ENCODE measurements at regions not wholly inside any gene's neighbourhood (a gene's known extent, or its start where the extent isn't known, plus 50 kb on each side); places are given as distances from the start of the nearest gene placed in this dataset.

DNA sequence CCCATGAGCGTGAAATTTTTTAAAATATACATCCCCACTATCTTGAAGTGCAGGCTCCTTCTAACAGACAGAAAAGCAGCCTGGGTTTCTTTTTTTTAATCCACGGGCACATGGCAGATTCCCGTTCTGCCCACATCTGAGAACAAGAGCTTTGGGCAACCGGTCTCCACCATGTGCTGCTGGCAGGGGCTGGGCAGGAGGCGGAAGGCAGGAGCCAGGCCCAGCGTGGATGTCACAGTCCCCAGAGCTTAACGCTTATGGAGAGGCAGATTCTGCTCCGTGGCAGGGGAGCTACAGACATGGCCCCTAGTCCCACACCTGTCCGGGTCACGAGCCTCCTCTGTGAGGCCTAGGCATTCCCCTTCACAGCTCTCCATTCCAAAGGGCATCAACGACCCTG lies 503.0 kb upstream of the MYT1L start:
- TF ChIP-seq CREB1 (IDR thresholded peaks at IDR 0.05; ENCODE audit: low read depth) (no peak), ZNF274 (IDR thresholded peaks at IDR 0.05; ENCODE audit: insufficient read depth, insufficient read length) (no peak), CTCF (IDR thresholded peaks at IDR 0.05 in 2 of 3, conservative IDR thresholded peaks at IDR 0.05 in 1 of 3; ENCODE audit: control insufficient read depth in 2 of 3, extremely low read depth in 1 of 3, insufficient read depth in 1 of 3, low read depth in 3 of 3, low read length in 3 of 3) (no peak)

All from GM12878 (cell line).